Body of pancreas (tissue), 4 donors: ENCODE measurements at regions not wholly inside any gene's neighbourhood (a gene's known extent, or its start where the extent isn't known, plus 50 kb on each side); places are given as distances from the start of the nearest gene placed in this dataset.
A peak's percentile ranks its signal among the peaks of the same experiment; 100 is the strongest.

ENCODE experiments used
- ATAC-seq: fragments of 150-250 bp; one replicate; pipeline ENCODE4 v1.9.1; 2016
- DNase-seq, 4 donors: peaks; one replicate each; pipeline ENCODE4 v3.0.0-alpha.2; 2019
- H3K27ac ChIP-seq, 4 donors: fragments of 200-600 bp; sonication (generic); 1 replicate in 3 of 4; 2 replicates in 1 of 4; pipeline versions ENCODE4 v1.5.1 to v1.6.1; 2016 to 2019; ENCODE audit warnings: mild to moderate bottlenecking in 1 of 4, mixed read lengths in 1 of 4, moderate library complexity in 1 of 4
- H3K27me3 ChIP-seq, 2 donors: fragments of 200-600 bp; sonication (generic); one replicate each; pipeline ENCODE4 v1.6.0; 2016; ENCODE audit warnings: mild to moderate bottlenecking in 1 of 2
- H3K36me3 ChIP-seq, 2 donors: fragments of 200-600 bp; sonication (generic); replicated peaks in 1 of 2; 2 replicates each; pipeline ENCODE4 v1.5.1; 2016; ENCODE audit warnings: low read depth in 2 of 2; ENCODE audit not compliant: insufficient read depth in 1 of 2
- H3K4me1 ChIP-seq: fragments of 200-600 bp; sonication (generic); one replicate; pipeline ENCODE4 v1.6.0; 2016
- H3K4me3 ChIP-seq, 2 donors: fragments of 200-600 bp; sonication (generic); 1 replicate in 1 of 2; 2 replicates in 1 of 2; pipeline ENCODE4 v1.5.1; 2016 to 2019
- H3K9me3 ChIP-seq, 3 donors: fragments of 200-600 bp; sonication (generic); 1 replicate in 2 of 3; 2 replicates in 1 of 3; pipeline ENCODE4 v1.5.1; 2016
- POLR2A ChIP-seq, 3 donors: fragments of 450-650 bp; IDR thresholded peaks; one replicate each; pipeline ENCODE4 v1.6.1; 2016; ENCODE audit warnings: antibody characterized with exemption in 3 of 3, mild to moderate bottlenecking in 2 of 3
- WGBS, 2 donors: methylation state at CpG; one replicate each; pipeline ENCODE4 v1.1.5; 2017; 5-methylcytosine and 5-hydroxymethylcytosine counted together
- intact Hi-C: fragments of 100-400 bp; cut with DNase I; formaldehyde crosslinking; loops from one replicate; pipeline ENCODE4 v1.15.1; 2023
- TF ChIP-seq, protein P1 (sequence below), 7 experiments: fragments of 450-650 bp in 4 of 7; fragments of 200-600 bp in 3 of 7; sonication (generic) in 3 of 7; IDR thresholded peaks; one replicate each; pipeline ENCODE4 v1.5.1; 2016 to 2019; ENCODE audit warnings: antibody characterized with exemption in 7 of 7

DNA sequence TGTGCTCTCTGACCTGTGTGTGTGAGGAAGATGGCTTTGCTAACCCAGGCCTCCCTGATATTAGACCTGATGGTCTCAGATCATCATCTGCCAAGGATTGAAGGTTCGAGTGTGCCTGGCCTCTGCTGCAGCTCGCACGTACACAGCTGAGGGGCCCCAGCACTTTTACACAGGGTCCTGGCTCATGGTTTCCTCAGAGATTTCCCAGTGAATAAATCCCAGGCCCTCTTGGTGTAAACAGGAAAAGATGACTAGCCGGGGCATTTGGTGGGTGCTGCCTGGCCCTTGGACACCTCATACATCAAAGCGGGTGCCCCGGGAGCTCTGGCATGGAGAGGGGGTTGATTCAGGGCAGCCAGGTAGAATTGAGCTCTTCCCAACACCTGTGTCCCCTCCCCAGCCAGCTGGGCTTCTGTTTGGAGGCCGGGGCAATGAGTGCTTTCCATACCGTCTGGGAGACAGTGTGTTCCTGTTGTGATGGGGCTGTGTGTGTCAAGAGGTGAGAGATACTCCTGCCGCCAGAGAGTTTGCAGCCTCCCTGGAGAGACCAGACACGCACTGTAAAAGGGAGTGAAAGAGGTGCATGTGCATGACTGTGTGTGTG lies 72.5 kb upstream of the TLE3 start:
- DNase-seq (no peak), ATAC-seq (no peak)
- H3K27me3 ChIP-seq = no peaks in the 10 kb centered on the region
- TF ChIP-seq, protein P1, sequence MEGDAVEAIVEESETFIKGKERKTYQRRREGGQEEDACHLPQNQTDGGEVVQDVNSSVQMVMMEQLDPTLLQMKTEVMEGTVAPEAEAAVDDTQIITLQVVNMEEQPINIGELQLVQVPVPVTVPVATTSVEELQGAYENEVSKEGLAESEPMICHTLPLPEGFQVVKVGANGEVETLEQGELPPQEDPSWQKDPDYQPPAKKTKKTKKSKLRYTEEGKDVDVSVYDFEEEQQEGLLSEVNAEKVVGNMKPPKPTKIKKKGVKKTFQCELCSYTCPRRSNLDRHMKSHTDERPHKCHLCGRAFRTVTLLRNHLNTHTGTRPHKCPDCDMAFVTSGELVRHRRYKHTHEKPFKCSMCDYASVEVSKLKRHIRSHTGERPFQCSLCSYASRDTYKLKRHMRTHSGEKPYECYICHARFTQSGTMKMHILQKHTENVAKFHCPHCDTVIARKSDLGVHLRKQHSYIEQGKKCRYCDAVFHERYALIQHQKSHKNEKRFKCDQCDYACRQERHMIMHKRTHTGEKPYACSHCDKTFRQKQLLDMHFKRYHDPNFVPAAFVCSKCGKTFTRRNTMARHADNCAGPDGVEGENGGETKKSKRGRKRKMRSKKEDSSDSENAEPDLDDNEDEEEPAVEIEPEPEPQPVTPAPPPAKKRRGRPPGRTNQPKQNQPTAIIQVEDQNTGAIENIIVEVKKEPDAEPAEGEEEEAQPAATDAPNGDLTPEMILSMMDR (IDR thresholded peaks at IDR 0.05) = no peak
- no peak for TF ChIP-seq POLR2A (IDR thresholded peaks at IDR 0.05)
- no peak overlapping the region for H3K27ac ChIP-seq
- no peak overlapping the region for H3K4me3 ChIP-seq
- H3K4me1 ChIP-seq = peaks cover 20% of the 10 kb centered on the region
- WGBS, 2 donors = 90% methylated on average over 7 to 10 of the region's 10 CpGs
- intact Hi-C loops = no loop called here
- H3K9me3 ChIP-seq = no peaks in the 10 kb centered on the region
- no peaks in the 10 kb centered on the region for H3K36me3 ChIP-seq

DNA sequence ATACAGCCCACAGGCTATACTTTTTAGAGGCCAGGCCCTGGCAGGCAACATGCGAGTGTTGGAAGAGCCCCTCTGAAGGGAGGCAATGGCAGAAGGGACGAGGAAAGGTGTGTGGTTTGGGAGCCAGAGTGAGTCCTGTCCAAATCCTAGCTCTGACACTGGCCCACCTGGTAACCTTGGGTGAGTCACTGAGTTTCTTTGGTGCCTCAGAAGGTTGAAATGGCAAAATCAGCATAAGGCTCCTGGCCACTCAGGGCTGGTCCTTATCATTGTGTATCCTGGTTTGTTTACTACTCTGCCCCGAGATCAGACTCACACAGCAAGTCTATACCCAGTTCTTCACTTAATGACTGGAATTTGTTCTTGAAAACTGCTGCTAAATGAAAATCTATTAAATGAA lies 71.4 kb upstream of the TLE3 start:
- no peak for ATAC-seq
- 75 to 84% methylated on average over 3 of the region's 3 CpGs for WGBS, 2 donors
- TF ChIP-seq, protein P1 (IDR thresholded peaks at IDR 0.05) = no peak
- no peak for TF ChIP-seq POLR2A (IDR thresholded peaks at IDR 0.05)
- Histone ChIP-seq H3K4me3 (no peak overlapping the region), H3K27me3 (no peaks in the 10 kb centered on the region), H3K36me3 (no peaks in the 10 kb centered on the region), H3K27ac (no peak overlapping the region), H3K4me1 (peaks cover 29% of the 10 kb centered on the region), H3K9me3 (no peaks in the 10 kb centered on the region)
- intact Hi-C loops = no loop called here
- no peak for DNase-seq

DNA sequence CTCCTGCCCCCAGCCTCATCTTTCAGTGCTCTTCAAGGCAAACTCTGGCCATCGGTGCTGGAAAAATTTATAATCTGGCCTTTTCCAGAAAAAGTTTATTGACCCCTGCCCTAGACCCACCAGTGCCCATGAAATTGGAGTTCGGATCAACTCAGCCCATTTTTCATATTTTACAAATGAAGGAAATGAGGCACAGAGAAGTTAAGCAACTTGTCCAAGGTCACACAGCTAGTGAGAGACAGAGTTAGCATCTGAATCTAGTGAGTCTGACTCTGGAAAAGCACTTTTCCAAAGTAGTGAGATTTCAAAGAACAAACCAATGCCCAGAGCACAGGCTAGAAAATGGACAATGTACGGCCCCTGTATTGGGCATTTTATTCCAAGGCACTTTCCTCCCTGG lies 69.4 kb upstream of the TLE3 start:
- H3K4me1 ChIP-seq = peaks cover 29% of the 10 kb centered on the region
- 58 to 64% methylated on average over 3 of the region's 3 CpGs for WGBS, 2 donors
- intact Hi-C loops = no loop called here
- no peaks in the 10 kb centered on the region for H3K36me3 ChIP-seq
- peak overlapping the region in 3 of 4 donors; percentile 69 to 78 (median 74) for H3K27ac ChIP-seq
- TF ChIP-seq, protein P1 (IDR thresholded peaks at IDR 0.05) = no peak
- no peak for TF ChIP-seq POLR2A (IDR thresholded peaks at IDR 0.05)
- no peak for ATAC-seq
- no peak overlapping the region for H3K4me3 ChIP-seq
- H3K9me3 ChIP-seq = no peaks in the 10 kb centered on the region
- H3K27me3 ChIP-seq = no peaks in the 10 kb centered on the region
- no peak for DNase-seq

DNA sequence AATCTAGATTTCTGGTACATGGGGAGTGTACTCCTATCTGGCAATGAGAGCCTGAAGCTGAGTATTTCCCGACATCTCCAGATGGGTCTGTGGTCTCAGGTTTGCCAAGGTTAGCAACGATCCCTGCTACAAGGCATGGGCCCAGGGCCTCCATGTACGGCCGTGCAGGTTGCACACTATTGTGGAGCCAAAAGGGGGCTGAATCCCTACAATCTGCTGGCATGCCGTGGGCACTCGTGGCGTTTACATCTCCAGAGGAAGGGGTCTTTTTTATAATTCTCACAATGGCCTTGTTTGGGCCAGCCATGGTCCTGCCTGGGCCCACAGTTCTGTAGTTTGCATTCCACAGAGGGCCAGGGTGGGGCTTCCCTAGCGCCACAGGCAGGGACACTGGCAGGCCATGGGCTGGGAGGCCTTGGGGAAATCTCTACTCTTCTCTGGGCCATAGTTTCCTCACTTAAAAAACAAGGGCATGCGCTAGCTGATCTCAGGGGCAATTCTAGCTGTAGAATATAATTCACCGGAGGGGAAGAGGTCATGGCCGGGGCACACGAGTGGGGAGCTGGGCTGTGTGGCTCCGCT lies 68.9 kb upstream of the TLE3 start:
- H3K27me3 ChIP-seq = no peaks in the 10 kb centered on the region
- WGBS, 2 donors = 87 to 90% methylated on average over 13 of the region's 13 CpGs
- no peak overlapping the region for H3K4me3 ChIP-seq
- peaks cover 31% of the 10 kb centered on the region for H3K4me1 ChIP-seq
- ATAC-seq (no peak), DNase-seq (no peak)
- H3K36me3 ChIP-seq = no peaks in the 10 kb centered on the region
- H3K9me3 ChIP-seq = no peaks in the 10 kb centered on the region
- peak overlapping the region in 3 of 4 donors; percentile 69 to 78 (median 74) for H3K27ac ChIP-seq
- intact Hi-C loops = no loop called here
- TF ChIP-seq POLR2A (IDR thresholded peaks at IDR 0.05) = no peak
- TF ChIP-seq, protein P1 (IDR thresholded peaks at IDR 0.05) = no peak
